Astrocyte (in vitro differentiated cells and primary cell): ENCODE measurements at regions not wholly inside any gene's neighbourhood (a gene's known extent, or its start where the extent isn't known, plus 50 kb on each side); places are given as distances from the start of the nearest gene placed in this dataset.
A peak's percentile ranks its signal among the peaks of the same experiment; 100 is the strongest.

Experiments
- DNase-seq: peaks from one replicate; pipeline ENCODE4 v3.0.0-alpha.2; 2010; ENCODE audit warnings: low read depth
- FAIRE-seq: peaks from 2 replicates; lab custom pipeline; 2011; peaks lifted over from hg19 to GRCh38; lab: Jason Lieb, UNC
- H2AFZ ChIP-seq: 2 replicates; pipeline ENCODE4 v1.6.0; 2012; ENCODE audit warnings: low read depth, low read length, inconsistent platforms
- H3K27ac ChIP-seq: 2 replicates; pipeline ENCODE4 v1.5.1; 2011; ENCODE audit warnings: low read depth, low read length, inconsistent platforms
- H3K27me3 ChIP-seq: 2 replicates; pipeline ENCODE4 v1.6.0; 2011; ENCODE audit warnings: low read length, inconsistent platforms; ENCODE audit not compliant: insufficient read depth
- H3K36me3 ChIP-seq: 2 replicates; pipeline ENCODE4 v1.5.1; 2011; ENCODE audit warnings: low read length, inconsistent platforms; ENCODE audit not compliant: insufficient read depth
- H3K4me1 ChIP-seq: 2 replicates; pipeline ENCODE4 v1.5.1; 2011; ENCODE audit warnings: low read length, inconsistent platforms; ENCODE audit not compliant: insufficient read depth
- H3K4me2 ChIP-seq: 2 replicates; pipeline ENCODE4 v1.6.0; 2012; ENCODE audit warnings: low read length, inconsistent platforms
- H3K4me3 ChIP-seq: 2 replicates; pipeline ENCODE4 v1.5.1; 2011; ENCODE audit warnings: low read depth, mild to moderate bottlenecking, low read length, inconsistent platforms; ENCODE audit not compliant: insufficient read depth
- H3K79me2 ChIP-seq: 2 replicates; pipeline ENCODE4 v1.6.0; 2012; ENCODE audit warnings: mild to moderate bottlenecking, low read length, inconsistent platforms; ENCODE audit not compliant: insufficient read depth
- H3K9ac ChIP-seq: 2 replicates; pipeline ENCODE4 v1.6.0; 2012; ENCODE audit warnings: mild to moderate bottlenecking, low read length, inconsistent platforms
- H3K9me3 ChIP-seq: 2 replicates; pipeline ENCODE4 v1.5.1; 2012; ENCODE audit warnings: low read depth, mild to moderate bottlenecking, low read length, inconsistent platforms; ENCODE audit not compliant: insufficient read depth
- H4K20me1 ChIP-seq: 2 replicates; pipeline ENCODE4 v1.6.0; 2012; ENCODE audit warnings: low read length, inconsistent platforms; ENCODE audit not compliant: insufficient read depth
- H3K27ac Mint-ChIP-seq: one replicate; pipeline ENCODE4 v1.8.0; 2021; ENCODE audit warnings: mild to moderate bottlenecking, mixed read lengths; ENCODE audit not compliant: unreplicated experiment
- H3K27me3 Mint-ChIP-seq: one replicate; pipeline ENCODE4 v1.8.0; 2021; ENCODE audit warnings: low read depth, mixed read lengths; ENCODE audit not compliant: unreplicated experiment
- H3K36me3 Mint-ChIP-seq: one replicate; pipeline ENCODE4 v1.8.0; 2021; ENCODE audit warnings: low read depth, mixed read lengths; ENCODE audit not compliant: unreplicated experiment
- H3K4me1 Mint-ChIP-seq: one replicate; pipeline ENCODE4 v1.8.0; 2021; ENCODE audit warnings: low read depth, mixed read lengths; ENCODE audit not compliant: unreplicated experiment
- H3K4me3 Mint-ChIP-seq: one replicate; pipeline ENCODE4 v1.8.0; 2021; ENCODE audit warnings: mild to moderate bottlenecking, moderate library complexity, mixed read lengths; ENCODE audit not compliant: unreplicated experiment
- H3K9me3 Mint-ChIP-seq: one replicate; pipeline ENCODE4 v1.8.0; 2021; ENCODE audit warnings: mild to moderate bottlenecking, mixed read lengths; ENCODE audit not compliant: unreplicated experiment
- CTCF ChIP-seq: IDR thresholded peaks from 2 replicates; pipeline ENCODE4 v1.5.1; 2011; ENCODE audit warnings: low read depth, mild to moderate bottlenecking, inconsistent platforms, low read length, moderate library complexity; ENCODE audit not compliant: insufficient read depth
- EZH2 ChIP-seq: IDR thresholded peaks from 2 replicates; pipeline ENCODE4 v1.6.1; 2012; ENCODE audit warnings: mild to moderate bottlenecking, low read length, inconsistent platforms; ENCODE audit not compliant: insufficient read depth

GRCh38 chr2:58974881-58975280 lies 733.8 kb upstream of the FANCL start:
- no peak overlapping the region for H3K27ac Mint-ChIP-seq

GRCh38 chr2:58974426-58974825 lies 733.3 kb upstream of the FANCL start:
- Histone ChIP-seq H3K36me3 (no peaks in the 10 kb centered on the region), H3K4me1 (no peaks in the 10 kb centered on the region), H3K4me3 (no peak overlapping the region), H3K9me3 (no peaks in the 10 kb centered on the region), H2AFZ (no peak overlapping the region), H3K27me3 (no peaks in the 10 kb centered on the region), H3K27ac (no peak overlapping the region), H3K4me2 (no peak overlapping the region), H3K9ac (no peak overlapping the region), H4K20me1 (no peaks in the 10 kb centered on the region), H3K79me2 (no peaks in the 10 kb centered on the region)
- Mint-ChIP-seq H3K27me3 (peaks cover 7% of the 10 kb centered on the region), H3K4me3 (no peak overlapping the region), H3K36me3 (no peaks in the 10 kb centered on the region), H3K9me3 (no peaks in the 10 kb centered on the region), H3K27ac (peak overlapping the region; percentile 79), H3K4me1 (peaks cover 33% of the 10 kb centered on the region)
- FAIRE-seq (no peak), DNase-seq (no peak)
- TF ChIP-seq CTCF (no peak), EZH2 (no peak)

More at GRCh38 chr2:58974881-58975280, 733.8 kb upstream of the FANCL start:
- no peak for DNase-seq
- no peaks in the 10 kb centered on the region for H3K4me1 ChIP-seq
- Mint-ChIP-seq H3K4me3 (no peak overlapping the region), H3K4me1 (peaks cover 33% of the 10 kb centered on the region), H3K36me3 (no peaks in the 10 kb centered on the region), H3K9me3 (no peaks in the 10 kb centered on the region), H3K27me3 (peaks cover 9% of the 10 kb centered on the region)
- no peak overlapping the region for H3K27ac ChIP-seq
- no peaks in the 10 kb centered on the region for H3K27me3 ChIP-seq
- H3K9me3 ChIP-seq: no peaks in the 10 kb centered on the region
- no peak overlapping the region for H2AFZ ChIP-seq
- H4K20me1 ChIP-seq: no peaks in the 10 kb centered on the region
- no peak overlapping the region for H3K9ac ChIP-seq
- no peaks in the 10 kb centered on the region for H3K79me2 ChIP-seq
- FAIRE-seq: no peak
- H3K4me3 ChIP-seq: no peak overlapping the region
- H3K4me2 ChIP-seq: no peak overlapping the region
- H3K36me3 ChIP-seq: no peaks in the 10 kb centered on the region
- TF ChIP-seq EZH2 (no peak), CTCF (no peak)

GRCh38 chr2:58973811-58974281 lies 732.7 kb upstream of the FANCL start:
- DNase-seq (peak; percentile 2), FAIRE-seq (no peak)
- no peaks in the 10 kb centered on the region for H3K36me3 Mint-ChIP-seq
- H3K27ac Mint-ChIP-seq: peak overlapping the region; percentile 79
- Histone ChIP-seq H3K4me2 (no peak overlapping the region), H2AFZ (no peak overlapping the region), H3K79me2 (no peaks in the 10 kb centered on the region), H3K9me3 (no peaks in the 10 kb centered on the region), H3K36me3 (no peaks in the 10 kb centered on the region), H3K4me1 (no peaks in the 10 kb centered on the region), H3K27ac (no peak overlapping the region), H4K20me1 (no peaks in the 10 kb centered on the region), H3K4me3 (no peak overlapping the region), H3K27me3 (no peaks in the 10 kb centered on the region), H3K9ac (no peak overlapping the region)
- H3K9me3 Mint-ChIP-seq: no peaks in the 10 kb centered on the region
- TF ChIP-seq CTCF (no peak), EZH2 (no peak)
- H3K4me3 Mint-ChIP-seq: no peak overlapping the region
- peaks cover 33% of the 10 kb centered on the region for H3K4me1 Mint-ChIP-seq
- H3K27me3 Mint-ChIP-seq: peaks cover 4% of the 10 kb centered on the region
